HepG2 (cell line): ENCODE measurements at regions not wholly inside any gene's neighbourhood (a gene's known extent, or its start where the extent isn't known, plus 50 kb on each side); places are given as distances from the start of the nearest gene placed in this dataset.

ENCODE experiments used
- CBX1 ChIP-seq: IDR thresholded peaks from one replicate; pipeline ENCODE4 v1.6.1; 2016; ENCODE audit warnings: antibody characterized with exemption, low read depth
- EP300 ChIP-seq, 3 experiments: sonication (generic) in 1 of 3; formaldehyde crosslinking in 1 of 3; IDR thresholded peaks; 2 replicates each; pipeline versions ENCODE4 v1.5.1 to v1.6.1; 2011 to 2020; ENCODE audit warnings: low read depth in 2 of 3, low read length in 2 of 3, borderline replicate concordance in 1 of 3, improper control_type of control experiment in 1 of 3, mild to moderate bottlenecking in 1 of 3, missing genetic modification reagents in 1 of 3, moderate library complexity in 1 of 3
- IKZF4 ChIP-seq: sonication (generic); formaldehyde crosslinking; IDR thresholded peaks from 2 replicates; pipeline ENCODE4 v1.5.1; 2020; ENCODE audit warnings: borderline replicate concordance, mild to moderate bottlenecking, low read depth, missing genetic modification reagents; ENCODE audit errors: not compliant biosample characterization
- IRF2 ChIP-seq: IDR thresholded peaks from 2 replicates; pipeline ENCODE4 v1.6.1; 2018; ENCODE audit warnings: missing genetic modification reagents, missing compliant biosample characterization
- NFYB ChIP-seq: sonication (generic); formaldehyde crosslinking; IDR thresholded peaks from 2 replicates; pipeline ENCODE4 v1.4.0; 2020; ENCODE audit warnings: missing genetic modification reagents
- PAX8 ChIP-seq: sonication (generic); formaldehyde crosslinking; IDR thresholded peaks from 2 replicates; pipeline ENCODE4 v1.8.0; 2022; ENCODE audit warnings: mild to moderate bottlenecking, missing genetic modification reagents, borderline replicate concordance
- PPARG ChIP-seq: conservative IDR thresholded peaks from 2 replicates; pipeline ENCODE4 v1.6.1; 2016; ENCODE audit warnings: missing biosample characterization, missing genetic modification reagents
- RBFOX2 ChIP-seq: fragments of 200-400 bp; formaldehyde crosslinking; IDR thresholded peaks from 2 replicates; pipeline ENCODE4 v1.6.1; 2017; ENCODE audit warnings: low read depth, mild to moderate bottlenecking, low read length
- RBM39 ChIP-seq: fragments of 200-400 bp; formaldehyde crosslinking; IDR thresholded peaks from one replicate; pipeline ENCODE4 v1.6.1; 2018; ENCODE audit warnings: antibody characterized with exemption, mild to moderate bottlenecking, low read depth, low read length; ENCODE audit not compliant: poor library complexity, severe bottlenecking
- SMAD3 ChIP-seq: sonication (generic); formaldehyde crosslinking; IDR thresholded peaks from 2 replicates; pipeline ENCODE4 v1.4.0; 2020; ENCODE audit warnings: missing genetic modification reagents
- SP140L ChIP-seq: sonication (generic); formaldehyde crosslinking; IDR thresholded peaks from 2 replicates; pipeline ENCODE4 v1.4.0; 2020; ENCODE audit warnings: missing genetic modification reagents, borderline replicate concordance
- YEATS4 ChIP-seq: sonication (generic); formaldehyde crosslinking; IDR thresholded peaks from 2 replicates; pipeline ENCODE4 v1.4.0; 2020; ENCODE audit warnings: missing genetic modification reagents, borderline replicate concordance
- ZNF333 ChIP-seq: sonication (generic); formaldehyde crosslinking; IDR thresholded peaks from 2 replicates; pipeline ENCODE4 v1.4.0; 2020; ENCODE audit warnings: mild to moderate bottlenecking, missing genetic modification reagents, borderline replicate concordance
- ZNF441 ChIP-seq: sonication (generic); formaldehyde crosslinking; IDR thresholded peaks from 2 replicates; pipeline ENCODE4 v1.7.0; 2021; ENCODE audit warnings: missing genetic modification reagents, borderline replicate concordance
- ZNF792 ChIP-seq: IDR thresholded peaks from 2 replicates; pipeline ENCODE4 v1.6.1; 2016
- ZNF83 ChIP-seq: sonication (generic); formaldehyde crosslinking; IDR thresholded peaks from 2 replicates; pipeline ENCODE4 v1.4.0; 2020; ENCODE audit warnings: missing genetic modification reagents, mild to moderate bottlenecking, borderline replicate concordance
- TF ChIP-seq, protein P1 (sequence below): sonication (generic); formaldehyde crosslinking; IDR thresholded peaks from 2 replicates; pipeline ENCODE4 v1.4.0; 2020; ENCODE audit warnings: low read depth, mild to moderate bottlenecking, missing genetic modification reagents
- TF ChIP-seq, protein P2 (sequence below): sonication (generic); formaldehyde crosslinking; IDR thresholded peaks from 2 replicates; pipeline ENCODE4 v1.4.0; 2020; ENCODE audit warnings: missing genetic modification reagents
- TF ChIP-seq, protein P3 (sequence below): sonication (generic); formaldehyde crosslinking; IDR thresholded peaks from 2 replicates; pipeline ENCODE4 v1.4.0; 2020; ENCODE audit warnings: mild to moderate bottlenecking, low read depth, missing genetic modification reagents
- TF ChIP-seq, protein P4 (sequence below): sonication (generic); formaldehyde crosslinking; IDR thresholded peaks from 2 replicates; pipeline ENCODE4 v1.5.0; 2020; ENCODE audit warnings: missing genetic modification reagents, mild to moderate bottlenecking, borderline replicate concordance
- TF ChIP-seq, protein P5 (sequence below): sonication (generic); formaldehyde crosslinking; IDR thresholded peaks from 2 replicates; pipeline ENCODE4 v1.4.0; 2020; ENCODE audit warnings: mild to moderate bottlenecking, missing genetic modification reagents

DNA sequence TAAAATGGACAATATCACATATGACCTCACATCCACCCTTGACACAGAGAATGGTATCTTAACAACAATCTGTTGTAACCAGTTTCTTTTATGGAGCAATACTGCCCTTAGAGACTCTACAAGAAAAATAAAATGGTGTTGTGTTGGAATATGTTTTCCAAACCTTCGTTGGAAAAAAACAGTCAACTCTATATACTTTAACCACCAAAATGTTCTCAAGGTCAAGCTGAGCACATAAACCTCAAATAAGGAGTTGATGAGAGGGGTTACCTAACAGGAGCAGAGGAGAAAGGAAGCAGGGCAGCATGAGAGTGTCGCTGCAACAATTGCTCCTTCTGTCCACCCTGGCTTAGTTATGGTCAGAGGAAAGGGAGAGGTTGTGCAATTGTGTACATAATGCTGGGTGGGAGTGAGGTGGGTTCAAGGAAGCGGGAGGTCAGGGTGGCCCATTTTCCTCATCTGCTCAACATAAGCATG lies 179.2 kb upstream of the BMP4 start (continued):
- no peak for TF ChIP-seq RBFOX2
- TF ChIP-seq RBM39, result no peak
- TF ChIP-seq ZNF83 (CRISPR knock-in tag), result no peak
- no peak for TF ChIP-seq IKZF4
- TF ChIP-seq, protein P1, sequence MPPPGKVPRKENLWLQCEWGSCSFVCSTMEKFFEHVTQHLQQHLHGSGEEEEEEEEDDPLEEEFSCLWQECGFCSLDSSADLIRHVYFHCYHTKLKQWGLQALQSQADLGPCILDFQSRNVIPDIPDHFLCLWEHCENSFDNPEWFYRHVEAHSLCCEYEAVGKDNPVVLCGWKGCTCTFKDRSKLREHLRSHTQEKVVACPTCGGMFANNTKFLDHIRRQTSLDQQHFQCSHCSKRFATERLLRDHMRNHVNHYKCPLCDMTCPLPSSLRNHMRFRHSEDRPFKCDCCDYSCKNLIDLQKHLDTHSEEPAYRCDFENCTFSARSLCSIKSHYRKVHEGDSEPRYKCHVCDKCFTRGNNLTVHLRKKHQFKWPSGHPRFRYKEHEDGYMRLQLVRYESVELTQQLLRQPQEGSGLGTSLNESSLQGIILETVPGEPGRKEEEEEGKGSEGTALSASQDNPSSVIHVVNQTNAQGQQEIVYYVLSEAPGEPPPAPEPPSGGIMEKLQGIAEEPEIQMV (CRISPR knock-in tag), result 0 out of 2 replicates have a peak, but pooled peaks have one; percentile 39
- no peak for TF ChIP-seq ZNF333 (CRISPR knock-in tag)
- TF ChIP-seq PPARG (CRISPR knock-in tag), result peak; percentile 87
- TF ChIP-seq YEATS4 (CRISPR knock-in tag), result no peak
- peak; percentile 73 for TF ChIP-seq IRF2 (CRISPR knock-in tag)
- peak; percentile 84; the same call in 1 of the 2 replicates for TF ChIP-seq ZNF792 (CRISPR knock-in tag)
- peak; percentile 50 for TF ChIP-seq CBX1
- TF ChIP-seq, protein P2, sequence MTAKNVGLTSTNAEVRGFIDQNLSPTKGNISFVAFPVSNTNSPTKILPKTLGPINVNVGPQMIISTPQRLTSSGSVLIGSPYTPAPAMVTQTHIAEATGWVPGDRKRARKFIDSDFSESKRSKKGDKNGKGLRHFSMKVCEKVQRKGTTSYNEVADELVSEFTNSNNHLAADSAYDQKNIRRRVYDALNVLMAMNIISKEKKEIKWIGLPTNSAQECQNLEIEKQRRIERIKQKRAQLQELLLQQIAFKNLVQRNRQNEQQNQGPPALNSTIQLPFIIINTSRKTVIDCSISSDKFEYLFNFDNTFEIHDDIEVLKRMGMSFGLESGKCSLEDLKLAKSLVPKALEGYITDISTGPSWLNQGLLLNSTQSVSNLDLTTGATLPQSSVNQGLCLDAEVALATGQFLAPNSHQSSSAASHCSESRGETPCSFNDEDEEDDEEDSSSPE (CRISPR knock-in tag), result no peak
- TF ChIP-seq SP140L (CRISPR knock-in tag), result peak; percentile 65; the same call in 1 of the 2 replicates
- TF ChIP-seq, protein P3, sequence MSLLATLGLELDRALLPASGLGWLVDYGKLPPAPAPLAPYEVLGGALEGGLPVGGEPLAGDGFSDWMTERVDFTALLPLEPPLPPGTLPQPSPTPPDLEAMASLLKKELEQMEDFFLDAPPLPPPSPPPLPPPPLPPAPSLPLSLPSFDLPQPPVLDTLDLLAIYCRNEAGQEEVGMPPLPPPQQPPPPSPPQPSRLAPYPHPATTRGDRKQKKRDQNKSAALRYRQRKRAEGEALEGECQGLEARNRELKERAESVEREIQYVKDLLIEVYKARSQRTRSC, result no peak
- TF ChIP-seq PAX8 (CRISPR knock-in tag), result no peak
- TF ChIP-seq, protein P4, sequence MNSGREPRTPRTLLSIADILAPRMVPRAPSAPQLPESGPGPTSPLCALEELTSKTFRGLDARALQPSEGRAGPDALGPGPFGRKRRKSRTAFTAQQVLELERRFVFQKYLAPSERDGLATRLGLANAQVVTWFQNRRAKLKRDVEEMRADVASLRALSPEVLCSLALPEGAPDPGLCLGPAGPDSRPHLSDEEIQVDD (CRISPR knock-in tag), result no peak
- peak; percentile 46; the same call in 1 of the 2 replicates for TF ChIP-seq SMAD3
- peak in 1 of 2 experiments; percentile 95; a peak in 2 of 4 replicates for TF ChIP-seq EP300 (IDR thresholded peaks at IDR 0.05; ENCODE audit: low read depth in 2 of 2, low read length in 2 of 2)
- TF ChIP-seq EP300 (CRISPR knock-in tag; IDR thresholded peaks at IDR 0.05; ENCODE audit: borderline replicate concordance), result peak; percentile 96; the same call in 1 of the 2 replicates
- no peak for TF ChIP-seq ZNF441 (CRISPR knock-in tag)
- TF ChIP-seq, protein P5, sequence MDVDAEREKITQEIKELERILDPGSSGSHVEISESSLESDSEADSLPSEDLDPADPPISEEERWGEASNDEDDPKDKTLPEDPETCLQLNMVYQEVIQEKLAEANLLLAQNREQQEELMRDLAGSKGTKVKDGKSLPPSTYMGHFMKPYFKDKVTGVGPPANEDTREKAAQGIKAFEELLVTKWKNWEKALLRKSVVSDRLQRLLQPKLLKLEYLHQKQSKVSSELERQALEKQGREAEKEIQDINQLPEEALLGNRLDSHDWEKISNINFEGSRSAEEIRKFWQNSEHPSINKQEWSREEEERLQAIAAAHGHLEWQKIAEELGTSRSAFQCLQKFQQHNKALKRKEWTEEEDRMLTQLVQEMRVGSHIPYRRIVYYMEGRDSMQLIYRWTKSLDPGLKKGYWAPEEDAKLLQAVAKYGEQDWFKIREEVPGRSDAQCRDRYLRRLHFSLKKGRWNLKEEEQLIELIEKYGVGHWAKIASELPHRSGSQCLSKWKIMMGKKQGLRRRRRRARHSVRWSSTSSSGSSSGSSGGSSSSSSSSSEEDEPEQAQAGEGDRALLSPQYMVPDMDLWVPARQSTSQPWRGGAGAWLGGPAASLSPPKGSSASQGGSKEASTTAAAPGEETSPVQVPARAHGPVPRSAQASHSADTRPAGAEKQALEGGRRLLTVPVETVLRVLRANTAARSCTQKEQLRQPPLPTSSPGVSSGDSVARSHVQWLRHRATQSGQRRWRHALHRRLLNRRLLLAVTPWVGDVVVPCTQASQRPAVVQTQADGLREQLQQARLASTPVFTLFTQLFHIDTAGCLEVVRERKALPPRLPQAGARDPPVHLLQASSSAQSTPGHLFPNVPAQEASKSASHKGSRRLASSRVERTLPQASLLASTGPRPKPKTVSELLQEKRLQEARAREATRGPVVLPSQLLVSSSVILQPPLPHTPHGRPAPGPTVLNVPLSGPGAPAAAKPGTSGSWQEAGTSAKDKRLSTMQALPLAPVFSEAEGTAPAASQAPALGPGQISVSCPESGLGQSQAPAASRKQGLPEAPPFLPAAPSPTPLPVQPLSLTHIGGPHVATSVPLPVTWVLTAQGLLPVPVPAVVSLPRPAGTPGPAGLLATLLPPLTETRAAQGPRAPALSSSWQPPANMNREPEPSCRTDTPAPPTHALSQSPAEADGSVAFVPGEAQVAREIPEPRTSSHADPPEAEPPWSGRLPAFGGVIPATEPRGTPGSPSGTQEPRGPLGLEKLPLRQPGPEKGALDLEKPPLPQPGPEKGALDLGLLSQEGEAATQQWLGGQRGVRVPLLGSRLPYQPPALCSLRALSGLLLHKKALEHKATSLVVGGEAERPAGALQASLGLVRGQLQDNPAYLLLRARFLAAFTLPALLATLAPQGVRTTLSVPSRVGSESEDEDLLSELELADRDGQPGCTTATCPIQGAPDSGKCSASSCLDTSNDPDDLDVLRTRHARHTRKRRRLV (CRISPR knock-in tag), result no peak
- no peak for TF ChIP-seq NFYB
